ENCODE measurements at regions not wholly inside any gene's neighbourhood (a gene's known extent, or its start where the extent isn't known, plus 50 kb on each side); places are given as distances from the start of the nearest gene placed in this dataset.

DNA sequence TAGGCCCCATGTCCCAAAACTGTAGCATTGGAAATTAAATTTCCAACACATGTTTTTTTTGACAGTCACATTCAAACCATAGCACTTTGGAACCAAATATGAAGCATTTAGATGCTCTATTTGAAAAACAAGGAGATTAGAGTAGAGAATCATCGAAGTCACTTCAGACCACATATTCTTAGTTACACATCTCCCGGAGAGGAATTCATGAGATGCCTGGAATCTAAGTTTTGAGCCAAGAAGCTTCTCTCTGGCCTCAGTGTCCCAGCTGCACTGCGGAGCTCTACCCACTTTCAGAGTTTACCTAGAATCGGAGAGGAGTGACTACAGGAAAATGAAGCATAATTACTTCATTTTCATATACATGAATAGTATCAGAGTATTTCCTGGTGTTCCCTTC, 385.9 kb downstream of the TNS1 start:
- TF ChIP-seq, protein P1, sequence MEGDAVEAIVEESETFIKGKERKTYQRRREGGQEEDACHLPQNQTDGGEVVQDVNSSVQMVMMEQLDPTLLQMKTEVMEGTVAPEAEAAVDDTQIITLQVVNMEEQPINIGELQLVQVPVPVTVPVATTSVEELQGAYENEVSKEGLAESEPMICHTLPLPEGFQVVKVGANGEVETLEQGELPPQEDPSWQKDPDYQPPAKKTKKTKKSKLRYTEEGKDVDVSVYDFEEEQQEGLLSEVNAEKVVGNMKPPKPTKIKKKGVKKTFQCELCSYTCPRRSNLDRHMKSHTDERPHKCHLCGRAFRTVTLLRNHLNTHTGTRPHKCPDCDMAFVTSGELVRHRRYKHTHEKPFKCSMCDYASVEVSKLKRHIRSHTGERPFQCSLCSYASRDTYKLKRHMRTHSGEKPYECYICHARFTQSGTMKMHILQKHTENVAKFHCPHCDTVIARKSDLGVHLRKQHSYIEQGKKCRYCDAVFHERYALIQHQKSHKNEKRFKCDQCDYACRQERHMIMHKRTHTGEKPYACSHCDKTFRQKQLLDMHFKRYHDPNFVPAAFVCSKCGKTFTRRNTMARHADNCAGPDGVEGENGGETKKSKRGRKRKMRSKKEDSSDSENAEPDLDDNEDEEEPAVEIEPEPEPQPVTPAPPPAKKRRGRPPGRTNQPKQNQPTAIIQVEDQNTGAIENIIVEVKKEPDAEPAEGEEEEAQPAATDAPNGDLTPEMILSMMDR (IDR thresholded peaks at IDR 0.05) = no peak
- TF ChIP-seq EP300 (IDR thresholded peaks at IDR 0.05) (no peak), POLR2A (IDR thresholded peaks at IDR 0.05) (no peak), POLR2AphosphoS5 (IDR thresholded peaks at IDR 0.05) (no peak)
